Activated CD8-positive, alpha-beta memory T cell treated with anti-CD3 and anti-CD28 coated beads for 4 hours (primary cell): ENCODE measurements at regions not wholly inside any gene's neighbourhood (a gene's known extent, or its start where the extent isn't known, plus 50 kb on each side); places are given as distances from the start of the nearest gene placed in this dataset.

Experiments
- DNase-seq, 2 donors: peaks; one replicate each; pipeline ENCODE4 v3.0.0-alpha.2; 2020; ENCODE audit warnings: low read depth in 2 of 2

GRCh38 chr1:239819096-239819495 lies 272.6 kb upstream of the FMN2 start:
- no peak for DNase-seq

- no peak for DNase-seq
Observed at GRCh38 chr1:239819756-239820250, 271.9 kb upstream of the FMN2 start.

DNA sequence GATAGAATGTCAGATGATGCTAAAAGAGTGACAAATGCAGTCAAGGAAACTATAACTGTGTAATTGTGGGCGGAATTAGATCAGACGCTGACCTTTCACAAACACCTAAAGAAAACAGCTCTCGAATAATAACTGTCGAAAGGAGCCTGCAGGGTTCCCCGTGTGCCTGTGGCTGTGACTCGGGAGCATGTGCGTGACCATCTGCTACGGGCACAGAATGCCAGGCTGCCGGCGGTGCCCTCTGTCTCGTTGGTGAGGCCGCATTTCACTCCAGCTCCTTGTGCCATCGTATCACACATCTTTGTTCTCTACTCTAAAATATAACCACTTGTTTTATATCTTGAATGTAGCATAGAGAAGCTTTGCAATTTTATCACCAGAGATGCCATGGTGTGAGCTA lies 267.8 kb upstream of the FMN2 start:
- DNase-seq: no peak

- no peak for DNase-seq
Observed at GRCh38 chr1:239826211-239826610, 265.5 kb upstream of the FMN2 start.

GRCh38 chr1:239826736-239827135 lies 264.9 kb upstream of the FMN2 start:
- DNase-seq: no peak

DNA sequence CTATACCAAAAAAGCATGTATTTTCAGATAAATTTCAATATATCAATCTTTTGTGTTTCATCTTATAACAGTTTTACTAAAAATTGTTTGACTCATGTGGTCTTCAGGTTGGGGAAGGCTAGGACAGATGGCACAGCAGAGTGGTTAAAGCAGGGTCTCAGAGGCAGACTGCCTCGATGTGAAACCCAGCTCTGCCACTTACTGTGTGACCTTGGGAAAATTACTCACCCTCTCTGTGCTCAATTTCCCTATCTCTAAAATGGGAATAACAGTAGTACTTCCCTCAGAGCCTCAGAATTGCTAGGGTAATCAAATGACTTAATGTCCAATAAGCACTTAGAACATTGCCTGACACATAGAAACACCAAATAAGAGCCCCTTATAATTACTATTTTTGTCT lies 262.1 kb upstream of the FMN2 start:
- no peak for DNase-seq

DNA sequence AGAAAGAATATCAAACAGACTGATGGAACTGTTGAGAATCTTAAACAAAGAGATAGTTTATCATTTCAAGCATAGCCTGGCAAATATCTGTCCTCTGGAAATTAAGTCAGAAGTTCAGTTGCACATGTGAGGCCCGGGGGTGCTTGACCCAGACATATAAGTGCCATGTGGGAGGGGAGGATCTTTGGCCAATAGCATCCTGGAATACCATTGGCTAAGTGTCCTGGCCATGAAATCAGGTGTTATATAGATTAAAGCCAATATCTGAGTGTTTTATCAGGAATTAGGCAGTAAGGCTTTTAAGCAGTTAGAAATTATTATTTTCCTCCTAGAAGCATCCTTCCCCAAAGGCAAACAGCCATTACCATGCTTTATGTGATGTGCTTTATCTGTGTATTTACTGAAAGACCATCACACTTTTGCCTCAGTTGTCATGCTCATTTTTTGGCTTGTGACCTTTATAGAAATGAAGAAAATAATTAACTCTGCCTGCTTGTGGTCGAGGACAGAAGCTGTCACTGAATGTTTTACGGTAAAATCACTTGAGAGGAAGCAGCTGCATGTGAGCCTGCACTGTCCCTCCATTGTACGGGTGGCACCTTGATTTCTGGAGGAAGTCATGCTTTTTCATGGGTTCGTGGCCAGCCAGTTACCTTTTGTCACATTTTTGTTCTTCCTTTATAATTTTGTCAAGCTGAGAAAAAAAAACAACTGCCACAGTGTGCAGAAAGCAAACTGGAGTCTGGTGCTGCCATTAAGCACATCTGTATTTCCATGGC lies 259.9 kb upstream of the FMN2 start:
- DNase-seq: no peak

DNA sequence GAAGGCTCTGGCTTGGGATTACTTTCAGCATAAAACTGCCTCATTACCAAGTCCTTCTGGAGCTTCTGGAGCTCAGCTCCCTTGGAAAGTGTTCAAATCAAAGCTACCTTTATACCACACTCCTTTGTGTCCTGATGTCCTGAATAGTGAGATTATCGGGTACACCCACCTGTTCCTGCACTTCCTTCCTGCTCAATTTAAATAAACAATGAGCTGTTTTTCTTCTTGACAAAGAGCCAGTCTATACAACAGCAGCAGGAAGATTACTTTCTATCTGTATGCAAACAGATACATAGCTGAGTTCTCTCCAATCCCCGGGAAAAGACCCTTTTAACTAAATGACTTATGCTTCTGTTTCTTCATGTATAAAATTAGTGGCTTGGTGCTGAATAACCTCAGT lies 258.0 kb upstream of the FMN2 start:
- DNase-seq: no peak

DNA sequence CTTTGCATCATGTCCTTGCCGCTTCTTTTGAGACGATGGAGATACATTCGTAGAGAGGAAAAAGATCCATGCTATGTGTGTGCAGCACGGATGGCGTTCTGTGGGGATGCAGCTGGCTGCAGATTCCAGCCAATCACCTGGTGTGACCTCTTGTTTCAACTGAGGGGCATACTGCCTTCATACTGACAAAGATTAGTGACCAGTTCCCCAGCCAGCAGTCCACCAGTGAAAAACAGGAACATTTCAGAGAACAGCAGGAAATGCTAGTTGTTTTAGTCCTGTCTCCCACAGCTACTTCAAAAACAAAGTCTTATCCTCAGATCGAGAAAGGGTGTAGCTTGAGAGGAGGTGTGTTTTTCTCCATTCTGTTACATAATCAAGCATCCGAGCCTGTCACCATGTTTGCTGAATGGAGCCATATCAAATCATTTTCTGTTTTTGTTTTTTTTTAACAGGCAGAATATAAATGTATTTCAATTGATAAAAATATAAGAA lies 255.7 kb upstream of the FMN2 start:
- no peak for DNase-seq

DNA sequence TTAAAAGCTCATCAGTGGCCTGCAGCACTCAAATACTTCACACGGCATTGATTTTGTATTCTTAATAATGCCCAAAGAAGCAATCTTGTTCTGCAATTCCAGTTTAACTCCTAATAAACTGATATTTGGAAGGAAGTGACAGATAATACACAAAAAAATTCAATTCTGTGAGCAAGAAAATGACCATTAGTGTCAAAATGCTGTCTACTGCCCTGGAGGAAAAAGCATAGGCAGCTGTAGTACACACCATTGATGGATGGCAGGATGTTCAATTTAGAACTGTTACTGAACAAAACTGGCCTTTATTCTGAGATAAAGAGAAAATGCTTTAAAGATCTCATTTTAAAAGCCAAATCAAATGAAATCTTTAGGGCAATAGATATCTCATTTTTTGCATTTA lies 251.3 kb upstream of the FMN2 start:
- DNase-seq: no peak

GRCh38 chr1:239840790-239841189 lies 250.9 kb upstream of the FMN2 start:
- no peak for DNase-seq

DNA sequence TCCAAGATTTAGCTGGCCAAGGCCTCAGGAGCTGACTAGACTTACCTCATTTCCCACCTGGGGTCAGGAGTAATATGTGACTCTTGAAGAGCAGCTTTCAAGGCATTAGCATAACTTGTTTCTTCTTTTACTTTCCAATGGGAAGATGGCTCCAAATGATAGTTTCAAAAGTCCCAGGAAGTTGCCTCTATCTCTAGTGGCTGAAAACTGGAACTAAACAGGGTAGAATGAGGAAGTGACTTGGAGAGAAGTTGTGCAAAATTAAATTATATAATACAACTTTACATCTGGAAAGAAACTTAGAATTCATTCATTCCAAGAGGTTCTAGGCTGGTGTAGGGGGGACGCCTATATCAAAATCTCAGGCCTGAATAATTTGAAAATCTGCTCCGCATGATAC lies 250.1 kb upstream of the FMN2 start:
- no peak for DNase-seq

GRCh38 chr1:239843541-239843940 lies 248.1 kb upstream of the FMN2 start:
- no peak for DNase-seq

DNA sequence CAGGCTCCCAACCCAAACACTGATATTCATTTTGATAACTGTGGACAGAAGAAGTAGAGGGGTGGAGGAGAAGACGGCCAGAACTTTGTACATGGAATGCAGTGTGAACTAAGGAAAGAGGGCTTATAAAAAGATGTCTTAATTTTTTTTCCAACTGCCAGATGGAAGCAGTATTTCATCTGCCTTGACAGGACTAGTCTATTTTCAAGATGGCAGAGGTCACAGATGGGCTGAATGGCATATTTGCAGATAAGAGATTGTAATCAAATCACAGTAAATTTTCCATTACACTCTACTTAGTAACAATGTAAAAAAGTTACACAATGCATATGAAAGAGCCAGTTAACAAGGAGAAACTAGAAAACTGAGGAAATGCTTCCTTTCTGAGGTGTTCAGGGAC lies 246.8 kb upstream of the FMN2 start:
- DNase-seq: no peak

- no peak for DNase-seq
Observed at GRCh38 chr1:239854922-239855321, 236.8 kb upstream of the FMN2 start.

DNA sequence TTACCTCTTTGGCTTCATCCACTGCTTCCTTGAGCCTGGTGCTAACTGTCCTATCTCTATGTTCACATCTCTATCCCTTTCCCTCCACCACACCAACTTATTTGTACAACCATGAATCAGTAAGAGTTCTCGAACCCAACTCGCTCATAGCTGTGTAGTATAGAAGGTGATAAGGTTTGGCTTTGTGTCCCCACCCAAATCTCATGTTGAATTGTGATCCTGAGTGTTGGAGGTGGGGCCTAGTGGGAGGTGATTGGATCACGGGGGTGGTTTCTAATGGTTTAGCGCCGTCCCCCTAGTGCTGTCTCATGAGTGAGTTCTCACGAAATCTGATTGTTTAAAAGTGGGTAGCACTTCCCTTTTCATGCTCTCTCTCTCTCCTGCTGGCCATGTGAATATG lies 235.6 kb upstream of the FMN2 start:
- no peak for DNase-seq

- DNase-seq: no peak
Observed at GRCh38 chr1:239856924-239857323, 234.8 kb upstream of the FMN2 start.

- DNase-seq: no peak
Observed at GRCh38 chr1:239858057-239858456, 233.6 kb upstream of the FMN2 start.

DNA sequence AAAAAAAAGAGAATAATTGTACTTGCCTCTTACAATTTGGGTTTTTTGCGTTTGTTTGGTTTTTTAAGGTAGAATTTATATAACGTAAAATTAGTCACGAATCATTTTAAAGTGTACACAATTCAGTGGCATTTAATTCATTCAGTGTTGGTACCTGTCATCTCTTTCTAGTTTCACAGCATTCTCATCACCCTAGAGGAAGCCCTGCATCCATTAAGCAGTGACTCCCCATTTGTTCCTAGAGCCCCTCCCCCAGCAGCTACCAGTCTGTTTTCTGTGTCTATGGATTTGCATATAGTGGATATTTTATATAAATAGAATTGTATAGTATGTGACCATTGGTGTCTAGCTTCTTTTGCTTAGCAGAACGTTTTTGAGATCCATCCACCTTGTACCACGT lies 233.2 kb upstream of the FMN2 start:
- no peak for DNase-seq

DNA sequence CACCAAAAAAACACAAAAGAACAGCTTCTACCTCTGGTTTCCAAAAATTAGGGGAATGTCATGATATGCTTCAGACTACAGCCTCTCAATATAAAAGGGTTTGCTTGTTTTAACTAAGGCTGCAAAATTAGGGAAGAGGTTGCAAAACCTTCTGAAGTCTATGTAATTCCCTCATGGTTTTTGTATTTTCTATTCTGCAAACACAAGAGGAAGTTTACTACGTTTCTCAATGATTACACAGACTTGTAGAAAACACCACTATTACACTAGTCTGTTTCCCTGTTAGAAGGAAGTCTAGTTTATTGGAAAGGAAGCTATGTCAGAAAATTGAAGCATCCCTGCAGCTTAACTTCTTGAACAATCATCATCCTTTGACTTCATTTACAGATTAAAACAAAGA lies 229.7 kb upstream of the FMN2 start:
- DNase-seq: no peak

- DNase-seq: no peak
Observed at GRCh38 chr1:239868058-239868832, 223.4 kb upstream of the FMN2 start.

DNA sequence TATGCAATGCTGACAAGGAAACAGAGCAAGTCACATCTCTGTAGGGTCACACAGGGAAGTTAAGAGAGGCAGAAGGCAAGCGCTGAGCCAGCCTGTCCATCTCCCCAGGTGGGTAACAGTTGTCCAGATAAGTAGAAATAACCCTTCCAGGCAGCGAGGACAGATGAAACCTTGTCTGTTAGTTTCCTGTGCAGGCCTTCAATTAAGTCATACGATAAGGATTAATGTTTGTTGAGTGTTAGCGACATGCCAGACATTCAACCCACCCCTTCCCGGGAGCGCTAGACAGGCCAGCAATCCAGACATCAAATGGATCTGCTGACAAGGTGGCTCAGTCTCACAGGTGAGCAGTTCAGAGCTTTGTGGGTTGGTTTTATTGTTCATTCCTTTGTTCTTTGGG lies 221.5 kb upstream of the FMN2 start:
- DNase-seq: no peak

DNA sequence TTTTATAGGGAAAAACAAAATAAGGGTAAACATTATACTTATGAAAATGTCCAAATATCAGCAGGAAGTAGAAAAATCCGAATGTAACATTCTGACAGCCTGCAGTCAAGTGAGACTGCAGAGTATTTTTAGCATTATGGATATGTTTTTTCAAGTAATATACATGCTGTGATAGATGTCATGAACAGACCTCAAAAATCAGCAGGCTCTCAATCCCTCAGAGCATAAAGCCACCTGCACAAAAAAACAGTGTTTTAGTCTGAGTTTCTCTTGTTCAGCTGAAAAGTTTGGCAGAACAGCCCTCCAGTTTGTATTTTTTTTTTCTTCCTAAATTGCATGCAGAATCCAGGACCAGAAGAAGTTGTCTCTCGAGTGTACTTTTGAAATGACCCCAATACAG lies 219.1 kb upstream of the FMN2 start:
- DNase-seq: no peak
